Panc1 (cell line): ENCODE measurements at regions not wholly inside any gene's neighbourhood (a gene's known extent, or its start where the extent isn't known, plus 50 kb on each side); places are given as distances from the start of the nearest gene placed in this dataset.

Experiments
- ATAC-seq: fragments of 200-7000 bp; cut with Tn5 transposase; 2 replicates; pipeline ENCODE4 v1.9.1; 2020; ENCODE audit warnings: mild to moderate bottlenecking, moderate library complexity
- BruUV-seq: library from RNA; stranded (reverse); fragments of 400-500 nt; replicated peaks from 2 replicates; lab custom pipeline; 2021; lab: Mats Ljungman, UMichigan
- CTCF ChIA-PET: fragments of 300-600 bp; sonication (Branson Sonifier 250); formaldehyde crosslinking; loops from one replicate; lab custom pipeline; 2022; ENCODE audit warnings: antibody characterized with exemption; lab: Charles Lee
- POLR2A ChIA-PET: fragments of 300-600 bp; sonication (Branson Sonifier 250); formaldehyde crosslinking; loops from one replicate; lab custom pipeline; 2022; ENCODE audit warnings: antibody characterized with exemption; lab: Charles Lee
- DNase-seq: peaks from one replicate; pipeline ENCODE4 v3.0.0-alpha.2; 2010; ENCODE audit warnings: low read depth, low spot score
- H3K27ac ChIP-seq: 2 replicates; pipeline ENCODE4 v1.5.1; 2011; ENCODE audit warnings: mild to moderate bottlenecking, low read length, inconsistent platforms
- H3K27me3 ChIP-seq: fragments of 200-500 bp; sonication (Bioruptor generic); 2 replicates; pipeline ENCODE4 v1.6.0; 2014; ENCODE audit warnings: low read length, inconsistent platforms; ENCODE audit not compliant: control insufficient read depth, insufficient read depth
- H3K36me3 ChIP-seq: fragments of 200-500 bp; sonication (Bioruptor generic); 2 replicates; pipeline ENCODE4 v1.5.1; 2014; ENCODE audit warnings: inconsistent platforms, mild to moderate bottlenecking, low read length, moderate library complexity; ENCODE audit not compliant: control insufficient read depth, insufficient read depth
- H3K4me1 ChIP-seq: 2 replicates; pipeline ENCODE4 v1.5.1; 2011; ENCODE audit warnings: inconsistent platforms, mild to moderate bottlenecking, low read length, moderate library complexity; ENCODE audit not compliant: control insufficient read depth, insufficient read depth
- H3K4me3 ChIP-seq, 2 experiments: 2 replicates each; pipeline ENCODE4 v1.5.1; 2011 to 2012; ENCODE audit warnings: low read depth in 2 of 2, low read length in 2 of 2, mild to moderate bottlenecking in 2 of 2, inconsistent platforms in 1 of 2, moderate library complexity in 1 of 2
- H3K9me3 ChIP-seq: fragments of 200-500 bp; sonication (Bioruptor generic); 2 replicates; pipeline ENCODE4 v1.5.1; 2014; ENCODE audit warnings: low read depth, mild to moderate bottlenecking, inconsistent platforms, low read length, moderate library complexity; ENCODE audit not compliant: control insufficient read depth, insufficient read depth
- POLR2AphosphoS5 ChIP-seq: IDR thresholded peaks from 2 replicates; pipeline ENCODE4 v1.6.1; 2012; ENCODE audit warnings: mild to moderate bottlenecking, low read depth, low read length, moderate library complexity
- SIN3A ChIP-seq: IDR thresholded peaks from 2 replicates; pipeline ENCODE4 v1.6.1; 2012; ENCODE audit warnings: low read depth, mild to moderate bottlenecking, low read length, moderate library complexity, borderline replicate concordance; ENCODE audit not compliant: insufficient read depth
- TCF7L2 ChIP-seq: IDR thresholded peaks from 2 replicates; pipeline ENCODE4 v1.6.1; 2011; ENCODE audit warnings: mild to moderate bottlenecking, low read depth, low read length, inconsistent platforms
- in situ Hi-C: cut with HindIII; loops from 2 replicates; pipeline ENCODE4 v1.10.0; 2016; ENCODE audit warnings: low sequenced_read_pairs, low pct_unique_long_range_greater_than_20kb
- intact Hi-C: fragments of 100-400 bp; cut with micrococcal nuclease; formaldehyde crosslinking; loops from one replicate; pipeline ENCODE4 v1.10.0; 2022; ENCODE audit not compliant: unreplicated experiment
- TF ChIP-seq, protein P1 (sequence below): fragments of 450-650 bp; IDR thresholded peaks from 2 replicates; pipeline ENCODE4 v1.5.1; 2017; ENCODE audit warnings: mild to moderate bottlenecking
- TF ChIP-seq, protein P2 (sequence below), 2 experiments: IDR thresholded peaks; 2 replicates each; pipeline ENCODE4 v1.6.1; 2011 to 2012; ENCODE audit warnings: low read depth in 2 of 2, control low read depth in 1 of 2, low read length in 1 of 2, mild to moderate bottlenecking in 1 of 2, moderate library complexity in 1 of 2; ENCODE audit not compliant: insufficient read depth in 1 of 2

DNA sequence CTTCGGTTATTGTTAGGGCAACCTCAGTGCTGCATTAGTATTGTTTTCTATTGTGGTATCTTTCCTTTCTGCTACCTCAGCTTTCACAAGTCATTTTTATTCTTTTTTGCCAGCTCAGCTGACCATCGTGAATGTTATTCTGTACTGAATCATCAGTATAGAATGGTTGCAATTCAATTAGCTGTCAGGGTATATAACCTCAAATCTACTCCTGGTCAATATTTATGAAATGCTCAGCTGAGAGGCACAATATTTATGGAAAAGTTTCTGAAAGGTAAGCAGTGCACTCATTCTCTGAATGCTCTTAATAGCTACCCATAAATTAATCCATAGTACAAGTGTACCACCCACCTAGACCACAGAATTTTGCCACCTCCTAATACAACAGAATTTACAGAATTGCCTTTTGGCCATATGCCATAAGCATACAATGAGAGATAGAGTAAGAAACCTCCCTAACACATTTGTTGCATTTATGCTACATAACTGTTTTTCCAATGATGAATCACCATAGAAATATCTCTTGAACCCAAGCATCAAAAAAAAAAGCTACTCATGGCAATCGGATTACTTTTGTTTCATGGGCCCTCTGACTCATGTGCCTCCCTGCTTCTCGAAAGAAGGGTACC, 732.6 kb upstream of the CHRM3 start:
- POLR2A ChIA-PET, result no interaction called here
- DNase-seq (no peak), ATAC-seq (no peak)
- no peak overlapping the region for H3K4me3 ChIP-seq
- CTCF ChIA-PET, result no interaction called here
- H3K27ac ChIP-seq, result no peak overlapping the region
- no peaks in the 10 kb centered on the region for H3K4me1 ChIP-seq
- H3K9me3 ChIP-seq, result no peaks in the 10 kb centered on the region
- no peaks in the 10 kb centered on the region for H3K27me3 ChIP-seq
- in situ Hi-C loops (no loop called here), intact Hi-C loops (no loop called here)
- no TSS peak for BruUV-seq
- no peaks in the 10 kb centered on the region for H3K36me3 ChIP-seq
- no peak for TF ChIP-seq TCF7L2
- TF ChIP-seq SIN3A, result no peak

DNA sequence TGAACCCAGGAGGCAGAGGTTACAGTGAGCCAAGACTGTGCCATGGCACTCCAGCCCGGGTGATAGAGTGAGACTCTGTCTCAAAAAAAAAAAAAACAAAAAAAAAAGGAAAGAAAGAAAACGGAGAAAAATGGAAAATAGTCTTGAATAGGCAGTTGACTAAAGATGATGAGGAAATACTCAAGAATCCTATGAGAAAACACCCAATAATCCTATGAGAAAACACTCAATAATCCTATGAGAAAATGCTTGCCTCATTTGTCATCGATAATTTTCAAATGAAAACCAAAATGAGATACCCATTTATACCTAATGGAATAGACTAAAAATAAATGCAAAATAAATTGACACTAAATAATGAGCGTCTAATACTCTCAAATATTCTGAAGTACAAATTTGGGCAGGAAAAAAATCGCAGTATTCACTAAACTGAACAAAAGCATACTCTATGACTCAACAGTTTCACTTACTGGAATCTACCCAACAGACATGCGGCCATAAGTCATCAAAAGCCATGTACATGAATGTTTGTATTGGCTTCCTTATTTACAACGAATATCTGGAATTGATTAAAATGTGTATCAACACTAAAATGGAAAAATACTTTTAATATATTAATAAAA, 733.9 kb upstream of the CHRM3 start:
- BruUV-seq, result no TSS peak
- CTCF ChIA-PET, result no interaction called here
- Histone ChIP-seq H3K4me1 (no peaks in the 10 kb centered on the region), H3K4me3 (no peak overlapping the region), H3K36me3 (no peaks in the 10 kb centered on the region), H3K27me3 (no peaks in the 10 kb centered on the region), H3K9me3 (no peaks in the 10 kb centered on the region), H3K27ac (no peak overlapping the region)
- DNase-seq (no peak), ATAC-seq (no peak)
- in situ Hi-C loops, result no loop called here
- TF ChIP-seq, protein P1, sequence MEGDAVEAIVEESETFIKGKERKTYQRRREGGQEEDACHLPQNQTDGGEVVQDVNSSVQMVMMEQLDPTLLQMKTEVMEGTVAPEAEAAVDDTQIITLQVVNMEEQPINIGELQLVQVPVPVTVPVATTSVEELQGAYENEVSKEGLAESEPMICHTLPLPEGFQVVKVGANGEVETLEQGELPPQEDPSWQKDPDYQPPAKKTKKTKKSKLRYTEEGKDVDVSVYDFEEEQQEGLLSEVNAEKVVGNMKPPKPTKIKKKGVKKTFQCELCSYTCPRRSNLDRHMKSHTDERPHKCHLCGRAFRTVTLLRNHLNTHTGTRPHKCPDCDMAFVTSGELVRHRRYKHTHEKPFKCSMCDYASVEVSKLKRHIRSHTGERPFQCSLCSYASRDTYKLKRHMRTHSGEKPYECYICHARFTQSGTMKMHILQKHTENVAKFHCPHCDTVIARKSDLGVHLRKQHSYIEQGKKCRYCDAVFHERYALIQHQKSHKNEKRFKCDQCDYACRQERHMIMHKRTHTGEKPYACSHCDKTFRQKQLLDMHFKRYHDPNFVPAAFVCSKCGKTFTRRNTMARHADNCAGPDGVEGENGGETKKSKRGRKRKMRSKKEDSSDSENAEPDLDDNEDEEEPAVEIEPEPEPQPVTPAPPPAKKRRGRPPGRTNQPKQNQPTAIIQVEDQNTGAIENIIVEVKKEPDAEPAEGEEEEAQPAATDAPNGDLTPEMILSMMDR, result no peak
- POLR2A ChIA-PET, result no interaction called here
- intact Hi-C loops, result no loop called here

DNA sequence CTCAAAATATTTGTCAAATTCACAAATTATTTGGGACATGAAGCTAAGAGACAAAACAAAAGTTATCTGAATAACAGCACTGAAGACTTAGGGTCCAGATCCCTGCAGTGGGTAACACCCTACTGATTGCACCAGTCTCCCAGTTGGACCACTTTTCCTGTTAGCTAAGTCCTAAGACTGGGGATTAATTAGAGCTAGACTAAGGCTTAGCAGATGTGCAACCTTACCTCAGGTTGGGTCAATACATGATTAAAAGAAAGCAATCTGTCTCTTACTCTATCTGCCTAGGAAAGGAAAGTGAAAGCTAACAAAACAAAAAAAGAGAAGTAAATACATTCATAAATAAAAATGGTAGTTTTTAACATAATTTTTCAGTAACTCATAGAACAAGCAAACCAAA, 737.2 kb upstream of the CHRM3 start:
- intact Hi-C loops (no loop called here), in situ Hi-C loops (no loop called here)
- no peaks in the 10 kb centered on the region for H3K4me1 ChIP-seq
- H3K36me3 ChIP-seq, result no peaks in the 10 kb centered on the region
- ChIA-PET POLR2A (no interaction called here), CTCF (no interaction called here)
- DNase-seq (no peak), ATAC-seq (no peak)
- TF ChIP-seq SIN3A, result no peak
- no peaks in the 10 kb centered on the region for H3K9me3 ChIP-seq
- no peak overlapping the region for H3K27ac ChIP-seq
- no peaks in the 10 kb centered on the region for H3K27me3 ChIP-seq
- no TSS peak for BruUV-seq
- H3K4me3 ChIP-seq, result no peak overlapping the region

DNA sequence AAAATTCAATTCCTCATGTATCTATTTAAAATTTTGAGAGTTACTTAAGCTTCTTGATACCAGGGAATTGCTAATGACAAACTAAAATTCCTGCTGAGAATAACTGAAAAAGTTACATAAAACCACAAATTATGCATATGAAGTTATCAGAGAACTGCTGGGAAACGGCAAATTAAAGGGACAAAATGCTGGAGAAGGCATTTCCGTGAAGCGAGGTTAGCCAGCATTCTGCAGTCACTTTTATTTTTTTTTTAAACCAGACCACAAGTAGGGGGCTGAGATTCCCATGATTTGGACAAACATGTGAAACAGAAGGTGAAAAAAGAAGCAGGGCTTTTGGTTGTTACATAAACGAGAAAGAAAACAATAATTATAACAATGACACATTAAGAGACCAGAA, 737.6 kb upstream of the CHRM3 start:
- POLR2A ChIA-PET, result no interaction called here
- Histone ChIP-seq H3K36me3 (no peaks in the 10 kb centered on the region), H3K27ac (no peak overlapping the region), H3K4me1 (no peaks in the 10 kb centered on the region), H3K27me3 (no peaks in the 10 kb centered on the region), H3K9me3 (no peaks in the 10 kb centered on the region), H3K4me3 (no peak overlapping the region)
- ATAC-seq, result no peak
- intact Hi-C loops (no loop called here), in situ Hi-C loops (no loop called here)
- BruUV-seq, result no TSS peak
- TF ChIP-seq, protein P1, result no peak
- TF ChIP-seq POLR2AphosphoS5 (no peak), TCF7L2 (no peak), SIN3A (no peak)
- TF ChIP-seq, protein P2, sequence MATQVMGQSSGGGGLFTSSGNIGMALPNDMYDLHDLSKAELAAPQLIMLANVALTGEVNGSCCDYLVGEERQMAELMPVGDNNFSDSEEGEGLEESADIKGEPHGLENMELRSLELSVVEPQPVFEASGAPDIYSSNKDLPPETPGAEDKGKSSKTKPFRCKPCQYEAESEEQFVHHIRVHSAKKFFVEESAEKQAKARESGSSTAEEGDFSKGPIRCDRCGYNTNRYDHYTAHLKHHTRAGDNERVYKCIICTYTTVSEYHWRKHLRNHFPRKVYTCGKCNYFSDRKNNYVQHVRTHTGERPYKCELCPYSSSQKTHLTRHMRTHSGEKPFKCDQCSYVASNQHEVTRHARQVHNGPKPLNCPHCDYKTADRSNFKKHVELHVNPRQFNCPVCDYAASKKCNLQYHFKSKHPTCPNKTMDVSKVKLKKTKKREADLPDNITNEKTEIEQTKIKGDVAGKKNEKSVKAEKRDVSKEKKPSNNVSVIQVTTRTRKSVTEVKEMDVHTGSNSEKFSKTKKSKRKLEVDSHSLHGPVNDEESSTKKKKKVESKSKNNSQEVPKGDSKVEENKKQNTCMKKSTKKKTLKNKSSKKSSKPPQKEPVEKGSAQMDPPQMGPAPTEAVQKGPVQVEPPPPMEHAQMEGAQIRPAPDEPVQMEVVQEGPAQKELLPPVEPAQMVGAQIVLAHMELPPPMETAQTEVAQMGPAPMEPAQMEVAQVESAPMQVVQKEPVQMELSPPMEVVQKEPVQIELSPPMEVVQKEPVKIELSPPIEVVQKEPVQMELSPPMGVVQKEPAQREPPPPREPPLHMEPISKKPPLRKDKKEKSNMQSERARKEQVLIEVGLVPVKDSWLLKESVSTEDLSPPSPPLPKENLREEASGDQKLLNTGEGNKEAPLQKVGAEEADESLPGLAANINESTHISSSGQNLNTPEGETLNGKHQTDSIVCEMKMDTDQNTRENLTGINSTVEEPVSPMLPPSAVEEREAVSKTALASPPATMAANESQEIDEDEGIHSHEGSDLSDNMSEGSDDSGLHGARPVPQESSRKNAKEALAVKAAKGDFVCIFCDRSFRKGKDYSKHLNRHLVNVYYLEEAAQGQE (IDR thresholded peaks at IDR 0.05; ENCODE audit: insufficient read depth in 1 of 2, low read depth in 2 of 2, low read length in 1 of 2), result no peak
- DNase-seq, result no peak
- CTCF ChIA-PET, result no interaction called here
